OCI-LY7 (cell line): ENCODE measurements at regions not wholly inside any gene's neighbourhood (a gene's known extent, or its start where the extent isn't known, plus 50 kb on each side); places are given as distances from the start of the nearest gene placed in this dataset.

Experiments
- BruUV-seq: library from RNA; stranded (reverse); fragments of 400-500 nt; replicated peaks from 2 replicates; lab custom pipeline; 2021; lab: Mats Ljungman, UMichigan
- CTCF ChIA-PET: fragments of 300-600 bp; sonication (Branson Sonifier 250); formaldehyde crosslinking; loops from one replicate; lab custom pipeline; 2022; ENCODE audit warnings: antibody characterized with exemption; ENCODE audit not compliant: unreplicated experiment; lab: Charles Lee
- POLR2A ChIA-PET: fragments of 300-600 bp; sonication (Branson Sonifier 250); formaldehyde crosslinking; loops from one replicate; lab custom pipeline; 2022; ENCODE audit warnings: antibody characterized with exemption; lab: Charles Lee
- DNase-seq: peaks from one replicate; pipeline ENCODE4 v3.0.0-alpha.2; 2015; ENCODE audit warnings: low spot score
- H2AFZ ChIP-seq: fragments of 200-600 bp; sonication (generic), shearing (Covaris generic); 2 replicates; pipeline ENCODE4 v1.6.1; 2014; ENCODE audit warnings: mild to moderate bottlenecking, antibody characterized with exemption, low read length, moderate library complexity
- H3K27ac ChIP-seq: fragments of 200-600 bp; sonication (generic); 2 replicates; pipeline ENCODE4 v1.5.1; 2014; ENCODE audit warnings: mixed run types, low read depth, mild to moderate bottlenecking, moderate library complexity, low read length, inconsistent platforms; ENCODE audit not compliant: poor library complexity, severe bottlenecking
- H3K36me3 ChIP-seq: fragments of 200-600 bp; sonication (generic); 2 replicates; pipeline ENCODE4 v1.6.1; 2014; ENCODE audit warnings: mild to moderate bottlenecking, antibody characterized with exemption, low read length, moderate library complexity, mixed read lengths; ENCODE audit not compliant: insufficient read depth
- H3K4me1 ChIP-seq: fragments of 200-600 bp; sonication (generic); 2 replicates; pipeline ENCODE4 v1.5.1; 2014; ENCODE audit warnings: mild to moderate bottlenecking, low read length; ENCODE audit not compliant: insufficient read depth, poor library complexity, severe bottlenecking
- H3K4me2 ChIP-seq: fragments of 200-600 bp; sonication (generic); 2 replicates; pipeline ENCODE4 v1.6.1; 2014; ENCODE audit warnings: mild to moderate bottlenecking, low read length
- H3K4me3 ChIP-seq: fragments of 200-600 bp; sonication (generic); 2 replicates; pipeline ENCODE4 v1.5.1; 2014; ENCODE audit warnings: mild to moderate bottlenecking, low read depth, low read length; ENCODE audit not compliant: poor library complexity, severe bottlenecking
- H3K79me2 ChIP-seq: fragments of 200-600 bp; sonication (generic); 2 replicates; pipeline ENCODE4 v1.6.1; 2016; ENCODE audit warnings: low read depth, mild to moderate bottlenecking, low read length, moderate library complexity, mixed read lengths; ENCODE audit not compliant: insufficient read depth
- H3K9me2 ChIP-seq: fragments of 200-600 bp; sonication (generic); 2 replicates; pipeline ENCODE4 v1.6.1; 2016; ENCODE audit warnings: mild to moderate bottlenecking, low read length, mixed read lengths; ENCODE audit not compliant: insufficient read depth
- H3K9me3 ChIP-seq: fragments of 200-600 bp; sonication (generic); 2 replicates; pipeline ENCODE4 v1.6.1; 2014; ENCODE audit warnings: mild to moderate bottlenecking, mixed run types, low read length, mixed read lengths
- H4K20me1 ChIP-seq: fragments of 200-600 bp; sonication (generic); 2 replicates; pipeline ENCODE4 v1.6.1; 2014; ENCODE audit warnings: mild to moderate bottlenecking, antibody characterized with exemption, low read length, moderate library complexity, mixed read lengths; ENCODE audit not compliant: insufficient read depth
- EZH2phosphoT487 ChIP-seq: fragments of 200-600 bp; sonication (generic); IDR thresholded peaks from 2 replicates; pipeline ENCODE4 v1.6.1; 2018; ENCODE audit warnings: low read depth, borderline replicate concordance, mild to moderate bottlenecking, mixed run types, antibody characterized with exemption, low read length, moderate library complexity, mixed read lengths
- intact Hi-C: fragments of 100-400 bp; cut with micrococcal nuclease; formaldehyde crosslinking; loops from one replicate; pipeline ENCODE4 v1.10.0; 2022; ENCODE audit not compliant: unreplicated experiment
- TF ChIP-seq, protein P1 (sequence below): fragments of 200-600 bp; sonication (generic); conservative IDR thresholded peaks from 2 replicates; pipeline ENCODE4 v1.5.1; 2014; ENCODE audit warnings: mild to moderate bottlenecking, antibody characterized with exemption, low read length, moderate library complexity, mixed read lengths

GRCh38 chr2:198385326-198385725 lies 580.9 kb downstream of the PLCL1 start:
- no peak for TF ChIP-seq EZH2phosphoT487
- TF ChIP-seq, protein P1, sequence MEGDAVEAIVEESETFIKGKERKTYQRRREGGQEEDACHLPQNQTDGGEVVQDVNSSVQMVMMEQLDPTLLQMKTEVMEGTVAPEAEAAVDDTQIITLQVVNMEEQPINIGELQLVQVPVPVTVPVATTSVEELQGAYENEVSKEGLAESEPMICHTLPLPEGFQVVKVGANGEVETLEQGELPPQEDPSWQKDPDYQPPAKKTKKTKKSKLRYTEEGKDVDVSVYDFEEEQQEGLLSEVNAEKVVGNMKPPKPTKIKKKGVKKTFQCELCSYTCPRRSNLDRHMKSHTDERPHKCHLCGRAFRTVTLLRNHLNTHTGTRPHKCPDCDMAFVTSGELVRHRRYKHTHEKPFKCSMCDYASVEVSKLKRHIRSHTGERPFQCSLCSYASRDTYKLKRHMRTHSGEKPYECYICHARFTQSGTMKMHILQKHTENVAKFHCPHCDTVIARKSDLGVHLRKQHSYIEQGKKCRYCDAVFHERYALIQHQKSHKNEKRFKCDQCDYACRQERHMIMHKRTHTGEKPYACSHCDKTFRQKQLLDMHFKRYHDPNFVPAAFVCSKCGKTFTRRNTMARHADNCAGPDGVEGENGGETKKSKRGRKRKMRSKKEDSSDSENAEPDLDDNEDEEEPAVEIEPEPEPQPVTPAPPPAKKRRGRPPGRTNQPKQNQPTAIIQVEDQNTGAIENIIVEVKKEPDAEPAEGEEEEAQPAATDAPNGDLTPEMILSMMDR, result no peak
- no peaks in the 10 kb centered on the region for H3K4me1 ChIP-seq
- H4K20me1 ChIP-seq, result no peaks in the 10 kb centered on the region
- H3K27ac ChIP-seq, result no peak overlapping the region
- ChIA-PET POLR2A (no interaction called here), CTCF (no interaction called here)
- H3K4me3 ChIP-seq, result no peak overlapping the region
- no peak for DNase-seq
- no peaks in the 10 kb centered on the region for H3K9me2 ChIP-seq
- no peaks in the 10 kb centered on the region for H3K79me2 ChIP-seq
- H3K36me3 ChIP-seq, result no peaks in the 10 kb centered on the region
- H3K4me2 ChIP-seq, result no peak overlapping the region
- no peak overlapping the region for H2AFZ ChIP-seq
- no TSS peak for BruUV-seq
- no peaks in the 10 kb centered on the region; the same call in 1 of the 2 replicates for H3K9me3 ChIP-seq
- intact Hi-C loops, result no loop called here

- Histone ChIP-seq H3K9me2 (no peaks in the 10 kb centered on the region), H3K79me2 (no peaks in the 10 kb centered on the region), H2AFZ (0 out of 2 replicates have a peak overlapping the region, but pooled peaks have one; percentile 17), H3K9me3 (no peaks in the 10 kb centered on the region; the same call in 1 of the 2 replicates), H3K4me1 (no peaks in the 10 kb centered on the region), H3K27ac (no peak overlapping the region), H3K4me2 (no peak overlapping the region), H3K4me3 (no peak overlapping the region), H4K20me1 (no peaks in the 10 kb centered on the region), H3K36me3 (no peaks in the 10 kb centered on the region)
- ChIA-PET CTCF (no interaction called here), POLR2A (no interaction called here)
- DNase-seq, result no peak
- intact Hi-C loops, result no loop called here
- no peak for TF ChIP-seq EZH2phosphoT487
- TF ChIP-seq, protein P1, result no peak
- no TSS peak for BruUV-seq
Observed at GRCh38 chr2:198383392-198383791, 579.0 kb downstream of the PLCL1 start.

DNA sequence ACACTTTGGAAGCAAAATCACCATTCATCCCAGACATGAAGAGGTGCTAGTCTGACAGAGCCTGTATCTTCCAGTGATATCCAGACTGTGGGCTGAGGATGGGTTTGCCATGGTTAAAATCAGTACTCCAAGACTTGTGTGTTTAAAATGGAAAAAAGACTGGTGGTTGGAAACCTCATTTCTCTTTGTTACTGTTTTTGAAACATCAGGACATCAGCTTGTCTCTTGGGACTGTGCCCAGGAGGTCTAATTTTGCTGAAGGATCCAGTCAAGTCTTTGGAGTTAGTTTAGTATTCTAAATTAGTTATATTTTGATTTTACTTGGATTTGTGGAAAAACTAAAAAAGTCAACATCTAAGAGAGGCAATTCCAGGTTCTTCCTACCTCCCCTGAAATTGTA lies 578.4 kb downstream of the PLCL1 start:
- intact Hi-C loops, result no loop called here
- ChIA-PET POLR2A (no interaction called here), CTCF (no interaction called here)
- Histone ChIP-seq H3K4me1 (no peaks in the 10 kb centered on the region), H3K4me3 (no peak overlapping the region), H3K9me2 (no peaks in the 10 kb centered on the region), H3K79me2 (no peaks in the 10 kb centered on the region), H3K4me2 (no peak overlapping the region), H4K20me1 (no peaks in the 10 kb centered on the region), H2AFZ (no peak overlapping the region), H3K27ac (no peak overlapping the region), H3K9me3 (no peaks in the 10 kb centered on the region; the same call in 1 of the 2 replicates), H3K36me3 (no peaks in the 10 kb centered on the region)
- TF ChIP-seq EZH2phosphoT487, result no peak
- TF ChIP-seq, protein P1, result no peak
- no peak for DNase-seq
- BruUV-seq, result no TSS peak
